GM21529 (cell line): ENCODE measurements at regions not wholly inside any gene's neighbourhood (a gene's known extent, or its start where the extent isn't known, plus 50 kb on each side); places are given as distances from the start of the nearest gene placed in this dataset.

Experiments
- ATAC-seq: cut with Tn5 transposase; IDR thresholded peaks from one replicate; pipeline ENCODE4 v1.9.1; 2021; ENCODE audit not compliant: unreplicated experiment

GRCh38 chr1:228867108-228867950 lies 132.1 kb downstream of the RHOU start:
- ATAC-seq: no peak

GRCh38 chr1:228867951-228868730 lies 132.9 kb downstream of the RHOU start:
- ATAC-seq: no peak

GRCh38 chr1:228868731-228869024 lies 133.4 kb downstream of the RHOU start:
- no peak for ATAC-seq

GRCh38 chr1:228869312-228869824 lies 134.1 kb downstream of the RHOU start:
- no peak for ATAC-seq

GRCh38 chr1:228870041-228870713 lies 134.9 kb downstream of the RHOU start:
- no peak for ATAC-seq

- ATAC-seq: no peak
These were observed 136.2 kb downstream of the RHOU start for GRCh38 chr1:228871314-228872061.

GRCh38 chr1:228872080-228872479 lies 136.8 kb downstream of the RHOU start:
- no peak for ATAC-seq

- no peak for ATAC-seq
These were observed 138.4 kb downstream of the RHOU start for GRCh38 chr1:228873709-228874108.

- ATAC-seq: no peak
These were observed 140.5 kb downstream of the RHOU start for GRCh38 chr1:228875741-228876140.

GRCh38 chr1:228876187-228876586 lies 140.9 kb downstream of the RHOU start:
- no peak for ATAC-seq

- ATAC-seq: no peak
These were observed 143.9 kb downstream of the RHOU start for GRCh38 chr1:228879164-228879563.

GRCh38 chr1:228882041-228882770 lies 146.9 kb downstream of the RHOU start:
- no peak for ATAC-seq

- ATAC-seq: no peak
These were observed 147.6 kb downstream of the RHOU start for GRCh38 chr1:228882771-228883450.

- no peak for ATAC-seq
These were observed 148.3 kb downstream of the RHOU start for GRCh38 chr1:228883535-228883934.

GRCh38 chr1:228884196-228884595 lies 148.9 kb downstream of the RHOU start:
- ATAC-seq: no peak

- no peak for ATAC-seq
These were observed 149.6 kb downstream of the RHOU start for GRCh38 chr1:228884615-228885566.

- no peak for ATAC-seq
These were observed 150.6 kb downstream of the RHOU start for GRCh38 chr1:228885845-228886244.

GRCh38 chr1:228887101-228887500 lies 151.8 kb downstream of the RHOU start:
- ATAC-seq: no peak

- ATAC-seq: no peak
These were observed 152.7 kb downstream of the RHOU start for GRCh38 chr1:228887960-228888359.
